ENCODE measurements at regions not wholly inside any gene's neighbourhood (a gene's known extent, or its start where the extent isn't known, plus 50 kb on each side); places are given as distances from the start of the nearest gene placed in this dataset.

DNA sequence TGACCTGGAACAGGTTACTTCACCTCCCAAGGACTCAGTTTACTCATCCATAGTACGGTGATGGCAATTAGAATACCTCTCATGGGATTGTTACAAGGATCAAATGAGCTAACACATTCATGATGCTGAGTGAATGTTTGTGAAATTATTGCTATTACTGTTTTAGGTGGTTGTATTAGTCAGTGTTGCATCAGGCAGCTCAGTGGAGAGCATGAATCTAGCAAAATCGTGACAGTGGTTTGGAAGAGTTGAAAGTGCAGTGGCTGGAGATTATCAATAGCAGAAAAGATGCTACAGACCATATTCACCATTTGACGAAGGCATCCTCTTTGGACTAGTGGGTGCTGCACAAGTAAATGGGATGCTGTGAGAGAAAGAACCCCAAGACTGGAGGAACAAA lies 50.4 kb upstream of the CTNNBL1 start:
- TF ChIP-seq, protein P1, sequence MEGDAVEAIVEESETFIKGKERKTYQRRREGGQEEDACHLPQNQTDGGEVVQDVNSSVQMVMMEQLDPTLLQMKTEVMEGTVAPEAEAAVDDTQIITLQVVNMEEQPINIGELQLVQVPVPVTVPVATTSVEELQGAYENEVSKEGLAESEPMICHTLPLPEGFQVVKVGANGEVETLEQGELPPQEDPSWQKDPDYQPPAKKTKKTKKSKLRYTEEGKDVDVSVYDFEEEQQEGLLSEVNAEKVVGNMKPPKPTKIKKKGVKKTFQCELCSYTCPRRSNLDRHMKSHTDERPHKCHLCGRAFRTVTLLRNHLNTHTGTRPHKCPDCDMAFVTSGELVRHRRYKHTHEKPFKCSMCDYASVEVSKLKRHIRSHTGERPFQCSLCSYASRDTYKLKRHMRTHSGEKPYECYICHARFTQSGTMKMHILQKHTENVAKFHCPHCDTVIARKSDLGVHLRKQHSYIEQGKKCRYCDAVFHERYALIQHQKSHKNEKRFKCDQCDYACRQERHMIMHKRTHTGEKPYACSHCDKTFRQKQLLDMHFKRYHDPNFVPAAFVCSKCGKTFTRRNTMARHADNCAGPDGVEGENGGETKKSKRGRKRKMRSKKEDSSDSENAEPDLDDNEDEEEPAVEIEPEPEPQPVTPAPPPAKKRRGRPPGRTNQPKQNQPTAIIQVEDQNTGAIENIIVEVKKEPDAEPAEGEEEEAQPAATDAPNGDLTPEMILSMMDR (IDR thresholded peaks at IDR 0.05), result no peak
- no peak for TF ChIP-seq POLR2A (IDR thresholded peaks at IDR 0.05)
